ENCODE measurements at regions not wholly inside any gene's neighbourhood (a gene's known extent, or its start where the extent isn't known, plus 50 kb on each side); places are given as distances from the start of the nearest gene placed in this dataset.

GRCh38 chr6:44538131-44538806 is 150.8 kb downstream of the CDC5L start:
- Histone ChIP-seq H3K27ac (no peak overlapping the region), H3K4me1 (no peaks in the 10 kb centered on the region), H3K4me3 (no peak overlapping the region), H3K36me3 (no peaks in the 10 kb centered on the region), H3K9me3 (no peaks in the 10 kb centered on the region), H3K27me3 (no peaks in the 10 kb centered on the region)
- DNase-seq = no peak
- TF ChIP-seq POLR2A (IDR thresholded peaks at IDR 0.05) (no peak), CTCF (IDR thresholded peaks at IDR 0.05) (no peak)

- Histone ChIP-seq H3K4me3 (no peak overlapping the region), H3K4me1 (no peaks in the 10 kb centered on the region), H3K36me3 (no peaks in the 10 kb centered on the region), H3K27ac (no peak overlapping the region), H3K27me3 (no peaks in the 10 kb centered on the region), H3K9me3 (no peaks in the 10 kb centered on the region)
- peak in 1 of 3 donors; percentile 4 for DNase-seq
- TF ChIP-seq CTCF (IDR thresholded peaks at IDR 0.05) (no peak), POLR2A (IDR thresholded peaks at IDR 0.05) (no peak)
Measured at GRCh38 chr6:44538807-44539201, 151.3 kb downstream of the CDC5L start.

- Histone ChIP-seq H3K27ac (no peak overlapping the region), H3K4me1 (no peaks in the 10 kb centered on the region), H3K9me3 (no peaks in the 10 kb centered on the region), H3K4me3 (no peak overlapping the region), H3K36me3 (no peaks in the 10 kb centered on the region), H3K27me3 (no peaks in the 10 kb centered on the region)
- TF ChIP-seq CTCF (IDR thresholded peaks at IDR 0.05) (no peak), POLR2A (IDR thresholded peaks at IDR 0.05) (no peak)
- no peak for DNase-seq
Measured at GRCh38 chr6:44539701-44540355, 152.3 kb downstream of the CDC5L start.

GRCh38 chr6:44540881-44541280 is 153.4 kb downstream of the CDC5L start:
- DNase-seq = peak in 1 of 3 donors; percentile 4
- Histone ChIP-seq H3K36me3 (no peaks in the 10 kb centered on the region), H3K27me3 (no peaks in the 10 kb centered on the region), H3K4me1 (no peaks in the 10 kb centered on the region), H3K27ac (no peak overlapping the region), H3K4me3 (no peak overlapping the region), H3K9me3 (no peaks in the 10 kb centered on the region)
- TF ChIP-seq POLR2A (IDR thresholded peaks at IDR 0.05) (no peak), CTCF (IDR thresholded peaks at IDR 0.05) (no peak)

- H3K36me3 ChIP-seq = no peaks in the 10 kb centered on the region
- no peak overlapping the region for H3K27ac ChIP-seq
Measured at GRCh38 chr6:44542401-44543116, 155.1 kb downstream of the CDC5L start.

More at GRCh38 chr6:44542401-44543116, 155.1 kb downstream of the CDC5L start:
- DNase-seq = peak in 2 of 3 donors; percentile 22 to 30
- TF ChIP-seq POLR2A (IDR thresholded peaks at IDR 0.05) (no peak), CTCF (IDR thresholded peaks at IDR 0.05) (no peak)
- Histone ChIP-seq H3K4me3 (no peak overlapping the region), H3K27me3 (no peaks in the 10 kb centered on the region), H3K4me1 (no peaks in the 10 kb centered on the region), H3K9me3 (no peaks in the 10 kb centered on the region)

Data from Peyer's patch (tissue), 4 donors.